ENCODE measurements at regions not wholly inside any gene's neighbourhood (a gene's known extent, or its start where the extent isn't known, plus 50 kb on each side); places are given as distances from the start of the nearest gene placed in this dataset.

DNA sequence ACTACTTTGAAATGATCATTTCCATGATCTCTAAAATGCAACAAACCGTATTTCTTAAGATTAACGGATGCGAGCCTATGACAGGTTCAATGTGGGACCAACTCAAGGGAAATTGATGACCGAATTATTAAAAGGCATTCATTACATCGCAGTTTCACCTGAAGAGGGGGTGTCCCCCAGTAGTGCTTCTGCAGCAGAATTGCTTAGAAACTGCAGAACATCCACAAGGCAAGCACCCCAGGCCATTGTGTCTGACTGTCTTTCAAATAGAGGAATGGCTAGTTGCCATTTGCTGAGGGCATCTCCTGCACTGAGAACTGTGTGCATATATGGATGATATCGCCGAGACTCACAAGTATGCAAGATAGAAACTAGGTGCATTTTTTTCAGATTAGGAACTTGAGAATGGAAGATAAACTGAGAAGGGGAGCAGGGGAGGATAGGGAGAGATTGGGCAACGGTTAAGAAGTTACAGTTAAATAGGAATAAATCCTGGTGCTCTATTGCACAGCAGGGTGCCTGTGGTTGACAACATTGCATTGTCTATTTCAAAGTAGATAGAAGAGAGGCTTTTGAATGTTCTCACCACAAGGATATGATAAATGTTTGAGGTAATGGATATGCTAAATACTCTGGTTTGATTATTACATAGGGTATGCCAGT lies 234.3 kb upstream of the PLEKHG7 start:
- no peak overlapping the region for H3K4me3 ChIP-seq (ENCODE audit: low read length)
- peak overlapping the region; percentile 4 for H3K4me2 ChIP-seq (ENCODE audit: low read length)
- H3K9ac ChIP-seq (ENCODE audit: low read depth, low read length): no peak overlapping the region
- no peaks in the 10 kb centered on the region for H3K36me3 ChIP-seq (ENCODE audit: insufficient read depth, low read length)
- no peaks in the 10 kb centered on the region for H3K9me3 ChIP-seq (replicated peaks; ENCODE audit: low read length)
- H3K4me1 ChIP-seq (ENCODE audit: control insufficient read depth, insufficient read depth, low read length): peaks cover 68% of the 10 kb centered on the region
- H3K27me3 ChIP-seq (ENCODE audit: control insufficient read depth, insufficient read depth, low read length): no peaks in the 10 kb centered on the region

DNA sequence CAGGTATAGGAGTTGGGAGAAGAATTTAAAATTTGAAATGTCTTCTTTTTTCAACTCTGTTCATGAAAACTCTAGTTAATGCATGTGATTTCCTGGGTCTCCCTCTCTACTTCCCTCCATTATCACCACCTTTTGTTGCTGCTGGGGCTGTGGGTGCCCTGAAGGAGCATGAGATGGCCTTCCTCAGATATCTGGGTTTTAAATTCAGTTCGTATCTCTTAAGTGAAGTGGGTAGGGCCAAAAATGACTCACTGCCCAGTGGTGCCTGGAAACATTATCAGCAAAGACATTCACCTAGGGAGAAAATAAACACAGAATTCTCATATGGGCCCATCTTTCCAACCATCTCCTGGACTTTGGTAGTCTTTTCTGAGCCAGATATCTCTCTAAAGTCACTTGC lies 234.9 kb upstream of the PLEKHG7 start:
- Histone ChIP-seq H3K9ac (ENCODE audit: low read depth, low read length) (no peak overlapping the region), H3K4me3 (ENCODE audit: low read length) (no peak overlapping the region)

DNA sequence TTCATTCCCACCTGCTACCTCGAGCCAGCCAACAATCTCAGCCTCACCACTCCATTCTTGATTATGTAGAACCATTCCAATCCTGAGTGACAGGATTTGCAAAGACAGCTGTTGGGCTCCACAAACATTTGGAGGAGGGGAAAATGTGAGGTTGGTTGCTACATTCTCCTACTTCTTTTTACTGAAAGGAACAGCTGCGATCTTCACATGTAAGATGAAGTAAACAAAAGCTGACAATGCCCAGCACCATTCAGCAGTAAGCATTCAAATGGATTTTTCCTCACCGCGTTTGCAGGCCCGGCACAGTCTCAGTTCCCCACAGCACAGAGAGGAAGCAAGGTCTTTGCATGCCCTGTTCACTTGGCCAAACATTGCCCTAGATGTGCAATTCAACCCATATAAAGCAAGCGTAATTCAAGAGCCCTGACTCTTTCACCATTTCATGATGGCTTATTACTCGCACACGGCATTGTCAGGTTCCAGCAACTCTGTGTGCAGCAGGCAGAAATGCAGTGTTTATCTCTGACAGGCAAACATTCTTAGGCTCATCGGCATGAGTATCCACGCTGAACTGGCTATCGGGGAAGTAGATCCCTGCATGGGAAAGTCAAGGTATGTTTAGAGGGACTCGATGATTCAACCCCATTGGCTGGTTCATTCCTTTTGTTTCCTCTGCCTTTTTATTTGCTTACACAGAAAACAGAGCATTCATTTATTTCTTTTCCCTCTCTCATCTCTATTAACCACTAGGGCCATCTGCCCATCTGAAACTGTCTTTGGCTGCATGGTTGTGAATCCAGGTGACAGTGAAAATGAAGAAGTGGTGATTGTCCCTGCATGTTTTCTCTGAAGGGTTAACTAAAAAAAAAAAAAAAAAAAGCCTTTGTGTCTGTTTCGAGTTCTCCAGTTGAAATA lies 236.1 kb upstream of the PLEKHG7 start:
- H3K4me2 ChIP-seq (ENCODE audit: low read length): peak overlapping the region; percentile 70
- H3K27me3 ChIP-seq (ENCODE audit: control insufficient read depth, insufficient read depth, low read length): no peaks in the 10 kb centered on the region
- no peaks in the 10 kb centered on the region for H3K9me3 ChIP-seq (replicated peaks; ENCODE audit: low read length)
- peaks cover 60% of the 10 kb centered on the region for H3K4me1 ChIP-seq (ENCODE audit: control insufficient read depth, insufficient read depth, low read length)
- peak overlapping the region; percentile 45 for H3K9ac ChIP-seq (ENCODE audit: low read depth, low read length)
- H3K4me3 ChIP-seq (ENCODE audit: low read length): peak overlapping the region; percentile 50
- no peaks in the 10 kb centered on the region for H3K36me3 ChIP-seq (ENCODE audit: insufficient read depth, low read length)

More for the DNA sequence above, 234.9 kb upstream of the PLEKHG7 start:
- H3K36me3 ChIP-seq (ENCODE audit: insufficient read depth, low read length): no peaks in the 10 kb centered on the region
- no peaks in the 10 kb centered on the region for H3K27me3 ChIP-seq (ENCODE audit: control insufficient read depth, insufficient read depth, low read length)
- H3K4me1 ChIP-seq (ENCODE audit: control insufficient read depth, insufficient read depth, low read length): peaks cover 65% of the 10 kb centered on the region
- H3K4me2 ChIP-seq (ENCODE audit: low read length): peak overlapping the region; percentile 70
- no peaks in the 10 kb centered on the region for H3K9me3 ChIP-seq (replicated peaks; ENCODE audit: low read length)

DNA sequence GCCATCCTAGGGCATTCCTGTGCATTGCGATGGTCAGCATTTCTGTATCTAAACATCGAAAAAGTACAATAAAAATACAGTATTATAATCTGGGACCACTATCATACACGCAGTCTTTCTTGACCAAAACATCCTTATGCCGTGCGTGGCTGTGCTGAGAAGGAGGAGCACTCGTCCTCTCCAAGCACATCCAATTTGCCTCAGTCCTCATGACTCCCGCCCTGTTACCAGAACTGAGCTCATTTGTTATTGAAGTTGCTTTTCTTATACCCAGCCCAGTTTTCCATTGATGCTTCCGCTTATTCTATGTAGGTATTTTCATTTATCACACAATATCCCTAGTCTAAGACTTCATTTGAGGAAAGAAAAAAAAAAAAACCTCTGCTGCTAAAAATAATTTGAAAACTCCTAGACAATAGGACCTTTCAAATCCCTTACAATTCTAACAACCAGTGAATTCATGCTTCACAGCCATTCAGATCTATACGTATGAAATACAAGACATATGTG lies 236.9 kb upstream of the PLEKHG7 start:
- Histone ChIP-seq H3K9ac (ENCODE audit: low read depth, low read length) (no peak overlapping the region), H3K4me3 (ENCODE audit: low read length) (peak overlapping the region; percentile 23), H3K27me3 (ENCODE audit: control insufficient read depth, insufficient read depth, low read length) (no peaks in the 10 kb centered on the region), H3K4me2 (ENCODE audit: low read length) (peak overlapping the region; percentile 70), H3K9me3 (replicated peaks; ENCODE audit: low read length) (no peaks in the 10 kb centered on the region), H3K4me1 (ENCODE audit: control insufficient read depth, insufficient read depth, low read length) (peaks cover 53% of the 10 kb centered on the region), H3K36me3 (ENCODE audit: insufficient read depth, low read length) (no peaks in the 10 kb centered on the region)

DNA sequence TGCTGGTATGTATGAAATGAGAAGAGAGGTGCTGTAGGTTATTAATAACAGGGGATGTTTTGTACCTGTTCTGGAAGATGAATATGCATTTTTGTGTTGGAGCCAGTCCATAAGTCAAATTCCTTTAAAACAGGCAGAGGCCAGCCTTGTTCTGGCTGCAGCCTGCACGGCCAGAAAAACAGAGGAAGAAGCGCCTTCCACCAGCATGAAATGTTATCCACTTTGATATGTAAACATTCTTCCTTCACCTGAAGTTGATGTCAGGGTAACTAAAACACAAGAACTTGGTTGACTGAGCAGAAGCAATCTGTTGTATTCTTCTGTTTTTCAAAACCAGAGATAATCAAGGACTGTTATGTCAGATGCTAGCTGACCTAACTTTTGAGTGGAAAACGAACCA lies 237.9 kb upstream of the PLEKHG7 start:
- Histone ChIP-seq H3K36me3 (ENCODE audit: insufficient read depth, low read length) (no peaks in the 10 kb centered on the region), H3K27me3 (ENCODE audit: control insufficient read depth, insufficient read depth, low read length) (no peaks in the 10 kb centered on the region), H3K9me3 (replicated peaks; ENCODE audit: low read length) (no peaks in the 10 kb centered on the region), H3K4me1 (ENCODE audit: control insufficient read depth, insufficient read depth, low read length) (peaks cover 44% of the 10 kb centered on the region), H3K4me2 (ENCODE audit: low read length) (no peak overlapping the region), H3K9ac (ENCODE audit: low read depth, low read length) (no peak overlapping the region), H3K4me3 (ENCODE audit: low read length) (no peak overlapping the region)

DNA sequence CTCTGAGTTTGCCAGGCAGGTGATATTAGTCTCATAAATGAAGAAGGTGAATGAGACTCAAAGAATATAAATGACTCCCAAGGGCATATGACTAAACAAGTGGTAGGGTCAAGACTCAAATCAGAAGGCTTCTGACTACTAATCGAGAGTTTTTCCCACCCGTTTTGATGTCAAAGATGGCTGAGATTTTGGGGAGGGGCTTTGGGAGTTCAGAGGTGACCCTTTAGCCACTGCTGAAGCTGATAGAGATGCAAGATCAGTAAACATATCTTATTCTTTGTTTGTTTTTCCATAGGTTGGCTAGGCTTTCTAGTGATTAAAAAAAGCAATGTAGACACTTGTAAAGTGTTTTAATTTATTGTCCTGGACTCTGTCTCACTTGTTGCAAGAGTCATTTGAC lies 239.6 kb upstream of the PLEKHG7 start:
- Histone ChIP-seq H3K9ac (ENCODE audit: low read depth, low read length) (no peak overlapping the region), H3K36me3 (ENCODE audit: insufficient read depth, low read length) (no peaks in the 10 kb centered on the region), H3K4me3 (ENCODE audit: low read length) (no peak overlapping the region), H3K9me3 (replicated peaks; ENCODE audit: low read length) (no peaks in the 10 kb centered on the region), H3K4me1 (ENCODE audit: control insufficient read depth, insufficient read depth, low read length) (peaks cover 40% of the 10 kb centered on the region), H3K4me2 (ENCODE audit: low read length) (no peak overlapping the region), H3K27me3 (ENCODE audit: control insufficient read depth, insufficient read depth, low read length) (no peaks in the 10 kb centered on the region)

DNA sequence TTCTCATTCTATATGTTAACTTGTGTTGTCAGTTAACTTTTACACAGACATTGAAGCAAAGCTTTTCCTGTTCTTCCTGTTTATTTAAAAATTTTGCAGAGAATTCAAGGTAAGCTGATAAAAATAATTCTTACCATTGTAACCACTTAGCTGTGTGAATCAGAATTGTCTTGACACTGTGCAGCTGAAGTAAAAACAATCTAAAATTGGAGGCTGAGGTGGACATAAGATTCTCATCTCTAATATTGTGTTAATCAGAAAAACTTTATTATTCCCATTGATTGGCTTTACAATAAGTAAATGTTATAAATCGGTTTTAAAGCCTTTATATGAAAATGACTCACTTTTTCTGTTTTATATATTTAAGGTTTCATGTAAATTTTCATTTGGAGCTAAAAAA lies 240.3 kb upstream of the PLEKHG7 start:
- H3K36me3 ChIP-seq (ENCODE audit: insufficient read depth, low read length): no peaks in the 10 kb centered on the region
- H3K27me3 ChIP-seq (ENCODE audit: control insufficient read depth, insufficient read depth, low read length): no peaks in the 10 kb centered on the region
- no peak overlapping the region for H3K9ac ChIP-seq (ENCODE audit: low read depth, low read length)
- peaks cover 34% of the 10 kb centered on the region for H3K4me1 ChIP-seq (ENCODE audit: control insufficient read depth, insufficient read depth, low read length)
- no peak overlapping the region for H3K4me3 ChIP-seq (ENCODE audit: low read length)
- no peak overlapping the region for H3K4me2 ChIP-seq (ENCODE audit: low read length)
- H3K9me3 ChIP-seq (replicated peaks; ENCODE audit: low read length): no peaks in the 10 kb centered on the region

DNA sequence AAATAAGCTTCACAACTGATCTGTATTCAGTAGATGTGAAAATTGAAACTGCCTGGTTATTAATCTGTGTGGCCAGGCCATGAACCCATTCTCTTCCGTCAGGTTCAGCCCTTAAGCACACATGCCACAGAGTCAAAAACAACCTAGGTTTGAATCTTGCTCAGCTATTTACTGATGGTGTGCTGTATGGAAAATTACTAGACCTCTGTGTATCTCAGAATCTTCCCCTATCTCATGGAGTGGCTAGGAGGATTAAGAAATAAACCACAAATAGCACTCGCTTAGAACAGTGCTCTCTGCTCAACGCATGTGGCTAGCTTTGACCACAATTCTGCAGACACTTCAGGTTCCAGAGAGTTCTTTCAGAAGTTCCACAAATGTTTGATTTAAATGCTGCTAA lies 240.7 kb upstream of the PLEKHG7 start:
- Histone ChIP-seq H3K9ac (ENCODE audit: low read depth, low read length) (no peak overlapping the region), H3K4me2 (ENCODE audit: low read length) (no peak overlapping the region), H3K4me1 (ENCODE audit: control insufficient read depth, insufficient read depth, low read length) (peaks cover 29% of the 10 kb centered on the region), H3K4me3 (ENCODE audit: low read length) (no peak overlapping the region), H3K27me3 (ENCODE audit: control insufficient read depth, insufficient read depth, low read length) (no peaks in the 10 kb centered on the region), H3K36me3 (ENCODE audit: insufficient read depth, low read length) (no peaks in the 10 kb centered on the region), H3K9me3 (replicated peaks; ENCODE audit: low read length) (no peaks in the 10 kb centered on the region)

DNA sequence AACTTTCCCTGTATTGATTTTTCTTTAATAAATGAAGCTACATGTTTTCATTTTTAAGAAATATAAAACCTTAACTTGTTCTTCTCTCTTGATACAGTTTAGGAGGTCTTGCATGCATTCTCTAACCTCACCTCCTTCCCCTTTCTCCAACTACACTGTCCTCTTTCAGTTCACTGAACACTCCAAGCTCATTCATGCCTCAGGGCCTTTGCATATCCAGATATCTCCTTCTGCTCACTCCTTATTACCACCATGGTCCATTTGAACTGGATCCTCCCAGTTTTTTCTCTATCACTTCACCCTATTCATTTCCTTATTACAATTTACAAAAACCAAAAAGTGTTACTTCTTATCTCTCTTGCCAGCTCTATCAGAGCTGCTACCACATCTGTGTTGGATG lies 242.9 kb upstream of the PLEKHG7 start:
- Histone ChIP-seq H3K36me3 (ENCODE audit: insufficient read depth, low read length) (no peaks in the 10 kb centered on the region), H3K4me3 (ENCODE audit: low read length) (no peak overlapping the region), H3K9ac (ENCODE audit: low read depth, low read length) (no peak overlapping the region), H3K4me2 (ENCODE audit: low read length) (no peak overlapping the region), H3K9me3 (replicated peaks; ENCODE audit: low read length) (no peaks in the 10 kb centered on the region), H3K27me3 (ENCODE audit: control insufficient read depth, insufficient read depth, low read length) (no peaks in the 10 kb centered on the region), H3K4me1 (ENCODE audit: control insufficient read depth, insufficient read depth, low read length) (peaks cover 14% of the 10 kb centered on the region)

DNA sequence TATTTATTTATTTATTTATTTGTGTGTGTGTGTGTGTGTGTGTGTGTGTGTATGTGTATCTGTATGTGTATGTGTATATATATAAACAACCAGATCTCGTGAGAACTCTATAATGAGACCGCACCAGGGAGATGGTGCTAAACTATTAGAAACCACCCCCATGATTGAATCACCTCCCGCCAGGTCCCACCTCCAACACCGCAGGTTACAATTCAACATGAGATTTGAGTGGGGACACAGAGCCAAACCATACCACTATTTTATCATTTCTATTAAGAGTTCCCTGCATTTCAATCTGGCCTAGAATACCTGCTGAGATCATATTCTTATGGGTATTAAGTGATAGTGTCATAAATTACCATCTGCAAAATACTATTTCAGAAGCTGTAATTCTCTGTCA lies 243.8 kb upstream of the PLEKHG7 start:
- H3K4me3 ChIP-seq (ENCODE audit: low read length): no peak overlapping the region
- H3K4me2 ChIP-seq (ENCODE audit: low read length): no peak overlapping the region
- no peak overlapping the region for H3K9ac ChIP-seq (ENCODE audit: low read depth, low read length)
- no peaks in the 10 kb centered on the region for H3K36me3 ChIP-seq (ENCODE audit: insufficient read depth, low read length)
- H3K9me3 ChIP-seq (replicated peaks; ENCODE audit: low read length): no peaks in the 10 kb centered on the region
- no peaks in the 10 kb centered on the region for H3K27me3 ChIP-seq (ENCODE audit: control insufficient read depth, insufficient read depth, low read length)
- H3K4me1 ChIP-seq (ENCODE audit: control insufficient read depth, insufficient read depth, low read length): peaks cover 14% of the 10 kb centered on the region

DNA sequence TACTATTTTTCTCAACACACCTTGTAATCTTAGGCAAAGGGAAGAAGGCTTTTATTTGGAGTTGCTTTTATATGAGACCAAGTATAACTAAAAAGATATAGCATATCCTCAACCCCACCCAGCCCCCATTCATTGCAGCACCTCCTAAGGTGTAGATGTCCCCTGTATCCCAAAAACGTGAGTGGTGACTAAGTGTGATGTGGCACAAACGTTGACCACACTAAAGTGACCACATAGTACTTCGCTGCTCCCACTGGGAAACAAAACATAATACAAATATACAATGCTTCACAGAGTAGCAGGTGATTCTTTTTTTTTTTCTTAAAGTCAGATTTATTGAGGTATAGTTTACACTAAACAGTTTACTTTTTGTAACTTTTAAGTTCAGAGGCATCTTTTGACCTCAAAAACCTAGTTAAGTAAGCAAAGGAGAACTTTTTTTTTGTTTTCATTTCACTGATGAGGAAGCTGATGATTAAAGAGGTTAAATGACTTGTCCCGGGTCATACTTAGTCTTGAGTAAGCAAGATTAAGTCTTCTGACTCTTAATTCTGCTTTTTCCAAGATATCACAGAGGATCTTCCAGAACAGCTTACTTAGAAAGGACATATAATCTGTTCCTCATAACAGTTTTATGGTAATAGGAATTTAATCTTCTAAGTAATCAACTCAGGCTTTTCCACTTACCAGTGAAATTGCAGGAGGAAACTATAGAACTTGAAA lies 245.2 kb upstream of the PLEKHG7 start:
- Histone ChIP-seq H3K9ac (ENCODE audit: low read depth, low read length) (no peak overlapping the region), H3K4me2 (ENCODE audit: low read length) (no peak overlapping the region), H3K27me3 (ENCODE audit: control insufficient read depth, insufficient read depth, low read length) (no peaks in the 10 kb centered on the region), H3K4me3 (ENCODE audit: low read length) (no peak overlapping the region), H3K4me1 (ENCODE audit: control insufficient read depth, insufficient read depth, low read length) (peaks cover 14% of the 10 kb centered on the region), H3K9me3 (replicated peaks; ENCODE audit: low read length) (no peaks in the 10 kb centered on the region), H3K36me3 (ENCODE audit: insufficient read depth, low read length) (no peaks in the 10 kb centered on the region)

Measured in skeletal muscle satellite cell (primary cell).